Hepatocyte (in vitro differentiated cells): ENCODE measurements at regions not wholly inside any gene's neighbourhood (a gene's known extent, or its start where the extent isn't known, plus 50 kb on each side); places are given as distances from the start of the nearest gene placed in this dataset.

Source experiments
- CTCF ChIP-seq: fragments of 200-600 bp; sonication (generic); IDR thresholded peaks from 2 replicates; pipeline ENCODE4 v1.5.1; 2016; ENCODE audit warnings: antibody characterized with exemption, mild to moderate bottlenecking; ENCODE audit not compliant: poor library complexity
- EZH2 ChIP-seq: fragments of 200-600 bp; sonication (generic); IDR thresholded peaks from 2 replicates; pipeline ENCODE4 v1.6.1; 2016; ENCODE audit warnings: antibody characterized with exemption, mild to moderate bottlenecking, borderline replicate concordance
- EZH2phosphoT487 ChIP-seq: fragments of 200-600 bp; sonication (generic); IDR thresholded peaks from one replicate; pipeline ENCODE4 v1.6.1; 2018; ENCODE audit warnings: antibody characterized with exemption, mild to moderate bottlenecking, low read depth, moderate library complexity; ENCODE audit not compliant: unreplicated experiment, severe bottlenecking

- no peak for TF ChIP-seq CTCF
- no peak for TF ChIP-seq EZH2phosphoT487
- no peak for TF ChIP-seq EZH2
These were observed 304.8 kb upstream of the TLE4 start for GRCh38 chr9:79266986-79267385.
